NT2/D1 (cell line): ENCODE measurements at regions not wholly inside any gene's neighbourhood (a gene's known extent, or its start where the extent isn't known, plus 50 kb on each side); places are given as distances from the start of the nearest gene placed in this dataset.
"Not testable (repeated sequence)": the region's sequence is repeated elsewhere in the genome, so short reads cannot be mapped to it uniquely, and the experiment has no call there.

Experiments used
- DNase-seq: peaks from one replicate; pipeline ENCODE4 v3.0.0-alpha.2; 2011; ENCODE audit warnings: low read depth, low spot score
- H3K27me3 ChIP-seq: 2 replicates; pipeline ENCODE4 v1.6.0; 2011; ENCODE audit warnings: mild to moderate bottlenecking; ENCODE audit not compliant: insufficient read length, insufficient read depth
- H3K36me3 ChIP-seq: 2 replicates; pipeline ENCODE4 v1.6.1; 2011; ENCODE audit warnings: mild to moderate bottlenecking, low read length, mixed read lengths; ENCODE audit not compliant: insufficient read depth, insufficient read length
- H3K4me1 ChIP-seq: 2 replicates; pipeline ENCODE4 v1.5.1; 2011; ENCODE audit not compliant: insufficient read depth, insufficient read length
- H3K4me3 ChIP-seq: 2 replicates; pipeline ENCODE4 v1.5.1; 2011; ENCODE audit warnings: low read depth; ENCODE audit not compliant: insufficient read length
- H3K9ac ChIP-seq: 2 replicates; pipeline ENCODE4 v1.6.0; 2011; ENCODE audit warnings: low read depth; ENCODE audit not compliant: insufficient read length
- H3K9me3 ChIP-seq: 2 replicates; pipeline ENCODE4 v1.5.1; 2011; ENCODE audit warnings: mild to moderate bottlenecking, low read length; ENCODE audit not compliant: insufficient read depth
- SUZ12 ChIP-seq: IDR thresholded peaks from 2 replicates; pipeline ENCODE4 v1.6.1; 2011; ENCODE audit not compliant: insufficient read length, insufficient read depth; ENCODE audit errors: extremely low read depth
- YY1 ChIP-seq: IDR thresholded peaks from 2 replicates; pipeline ENCODE4 v1.6.1; 2011; ENCODE audit not compliant: insufficient read length, insufficient read depth
- ZNF274 ChIP-seq: IDR thresholded peaks from 2 replicates; pipeline ENCODE4 v1.6.1; 2011; ENCODE audit warnings: mild to moderate bottlenecking, low read depth, low read length

- Histone ChIP-seq H3K4me3 (no peak overlapping the region), H3K9me3 (no peaks in the 10 kb centered on the region), H3K27me3 (no peaks in the 10 kb centered on the region), H3K9ac (no peak overlapping the region), H3K36me3 (no peaks in the 10 kb centered on the region), H3K4me1 (no peaks in the 10 kb centered on the region)
- DNase-seq, result no peak
- TF ChIP-seq YY1 (no peak), SUZ12 (no peak), ZNF274 (no peak)
Measured at GRCh38 chr13:55573565-55573964, 1567.2 kb upstream of the PRR20A start.

GRCh38 chr13:55576389-55576788 is 1564.3 kb upstream of the PRR20A start:
- Histone ChIP-seq H3K4me1 (no peaks in the 10 kb centered on the region), H3K9me3 (no peaks in the 10 kb centered on the region), H3K27me3 (no peaks in the 10 kb centered on the region), H3K9ac (no peak overlapping the region), H3K4me3 (no peak overlapping the region), H3K36me3 (no peaks in the 10 kb centered on the region)
- TF ChIP-seq ZNF274 (no peak), SUZ12 (no peak), YY1 (no peak)
- no peak for DNase-seq

- H3K9ac ChIP-seq, result no peak overlapping the region
- H3K36me3 ChIP-seq, result no peaks in the 10 kb centered on the region
Measured at GRCh38 chr13:55577082-55577846, 1563.5 kb upstream of the PRR20A start.

GRCh38 chr13:55577847-55578210 is 1562.9 kb upstream of the PRR20A start:
- H3K4me1 ChIP-seq, result no peaks in the 10 kb centered on the region
- H3K9me3 ChIP-seq, result no peaks in the 10 kb centered on the region
- no peak overlapping the region for H3K4me3 ChIP-seq
- H3K27me3 ChIP-seq, result no peaks in the 10 kb centered on the region
- TF ChIP-seq YY1 (no peak), SUZ12 (no peak), ZNF274 (no peak)
- DNase-seq, result no peak
- no peaks in the 10 kb centered on the region for H3K36me3 ChIP-seq
- H3K9ac ChIP-seq, result no peak overlapping the region

More at GRCh38 chr13:55577082-55577846, 1563.5 kb upstream of the PRR20A start:
- Histone ChIP-seq H3K27me3 (no peaks in the 10 kb centered on the region), H3K9me3 (no peaks in the 10 kb centered on the region), H3K4me3 (no peak overlapping the region), H3K4me1 (no peaks in the 10 kb centered on the region)
- DNase-seq, result no peak
- TF ChIP-seq SUZ12, result no peak
- TF ChIP-seq YY1, result no peak
- no peak for TF ChIP-seq ZNF274

GRCh38 chr13:55582294-55582693 is 1558.4 kb upstream of the PRR20A start:
- not testable (repeated sequence) for H3K9ac ChIP-seq, DNase-seq, H3K4me1 ChIP-seq, H3K4me3 ChIP-seq, H3K9me3 ChIP-seq, H3K36me3 ChIP-seq, H3K27me3 ChIP-seq

GRCh38 chr13:55583953-55584593 is 1556.6 kb upstream of the PRR20A start:
- H3K9ac ChIP-seq, result no peak overlapping the region
- no peak overlapping the region for H3K4me3 ChIP-seq
- DNase-seq, result no peak
- TF ChIP-seq YY1, result no peak
- no peak for TF ChIP-seq ZNF274
- no peak for TF ChIP-seq SUZ12
- no peaks in the 10 kb centered on the region for H3K27me3 ChIP-seq
- no peaks in the 10 kb centered on the region for H3K4me1 ChIP-seq
- no peaks in the 10 kb centered on the region for H3K9me3 ChIP-seq
- no peaks in the 10 kb centered on the region for H3K36me3 ChIP-seq

GRCh38 chr13:55602784-55603183 is 1537.9 kb upstream of the PRR20A start:
- no peak for DNase-seq
- Histone ChIP-seq H3K4me1 (no peaks in the 10 kb centered on the region), H3K27me3 (no peaks in the 10 kb centered on the region), H3K4me3 (no peak overlapping the region), H3K9me3 (no peaks in the 10 kb centered on the region), H3K36me3 (no peaks in the 10 kb centered on the region), H3K9ac (no peak overlapping the region)
- no peak for TF ChIP-seq ZNF274
- TF ChIP-seq SUZ12, result no peak
- TF ChIP-seq YY1, result no peak
